HG02884 (cell line): ENCODE measurements at regions not wholly inside any gene's neighbourhood (a gene's known extent, or its start where the extent isn't known, plus 50 kb on each side); places are given as distances from the start of the nearest gene placed in this dataset.
"Not testable (repeated sequence)": the region's sequence is repeated elsewhere in the genome, so short reads cannot be mapped to it uniquely, and the experiment has no call there.

Experiments used
- ATAC-seq: cut with Tn5 transposase; IDR thresholded peaks from one replicate; pipeline ENCODE4 v1.9.1; 2021; ENCODE audit warnings: mild to moderate bottlenecking, moderate library complexity; ENCODE audit not compliant: unreplicated experiment

- no peak for ATAC-seq
These were observed 199.4 kb upstream of the PTGFR start for GRCh38 chr1:78291418-78291817.

DNA sequence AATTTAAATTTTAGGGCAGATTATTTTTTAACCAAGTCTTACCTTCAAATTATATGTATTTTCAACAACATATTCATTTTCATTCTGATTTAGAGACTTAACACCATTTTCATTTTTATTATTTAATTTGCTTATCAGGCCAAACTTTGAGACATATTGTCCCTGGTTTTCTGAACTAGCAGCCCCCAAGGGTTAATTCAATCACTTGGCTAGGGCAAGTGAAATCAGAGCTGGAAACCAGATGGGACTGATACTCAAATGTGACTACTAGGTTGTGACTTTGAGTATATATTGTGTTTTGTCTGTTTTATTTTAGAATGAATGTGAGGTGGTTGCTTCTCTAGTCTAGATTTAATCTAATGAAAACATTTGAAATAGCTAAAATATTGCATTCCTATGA lies 198.9 kb upstream of the PTGFR start:
- ATAC-seq = no peak

- ATAC-seq = no peak
These were observed 198.4 kb upstream of the PTGFR start for GRCh38 chr1:78292361-78292760.

- ATAC-seq = no peak
These were observed 192.9 kb upstream of the PTGFR start for GRCh38 chr1:78297836-78298235.

DNA sequence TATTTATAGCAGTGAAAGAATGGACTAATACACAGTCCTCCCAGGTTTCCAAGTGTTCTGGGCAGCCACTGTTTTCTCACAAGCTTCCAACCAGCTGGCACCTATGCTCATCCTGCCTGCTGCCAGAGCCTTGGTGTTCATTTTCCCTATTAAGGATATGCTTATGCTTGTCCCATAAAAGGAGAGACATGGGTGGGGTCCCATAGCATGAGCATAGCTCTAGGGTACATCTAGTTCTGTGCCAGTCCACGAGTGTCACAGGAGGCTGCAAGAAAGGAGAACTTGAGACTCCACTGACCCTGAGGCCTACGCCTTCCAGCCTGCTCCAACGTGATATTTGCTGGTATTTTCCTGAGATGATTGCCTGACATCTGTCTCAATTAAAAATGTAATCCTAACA lies 192.4 kb upstream of the PTGFR start:
- ATAC-seq = no peak

GRCh38 chr1:78301141-78301540 lies 189.6 kb upstream of the PTGFR start:
- ATAC-seq = no peak

DNA sequence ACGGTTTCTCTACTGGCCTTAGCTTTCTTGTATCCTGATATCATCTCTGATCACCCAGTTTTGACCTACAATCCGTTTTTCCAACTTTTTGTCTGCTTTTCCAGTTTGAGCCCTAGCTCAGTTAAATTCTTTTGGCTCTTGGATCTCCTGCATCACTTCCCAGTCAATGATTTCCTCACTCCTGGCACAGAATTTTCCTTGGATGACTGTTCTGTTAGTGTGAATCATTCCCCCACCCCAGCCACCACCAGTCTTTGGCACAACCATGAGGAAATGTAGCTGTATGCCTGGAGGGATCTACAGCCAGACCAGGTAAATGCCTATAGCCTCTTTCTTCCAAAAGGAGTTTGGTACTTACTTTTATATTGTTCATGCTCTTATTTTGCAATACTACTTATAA lies 187.2 kb upstream of the PTGFR start:
- ATAC-seq = no peak

GRCh38 chr1:78304341-78304740 lies 186.4 kb upstream of the PTGFR start:
- no peak for ATAC-seq

DNA sequence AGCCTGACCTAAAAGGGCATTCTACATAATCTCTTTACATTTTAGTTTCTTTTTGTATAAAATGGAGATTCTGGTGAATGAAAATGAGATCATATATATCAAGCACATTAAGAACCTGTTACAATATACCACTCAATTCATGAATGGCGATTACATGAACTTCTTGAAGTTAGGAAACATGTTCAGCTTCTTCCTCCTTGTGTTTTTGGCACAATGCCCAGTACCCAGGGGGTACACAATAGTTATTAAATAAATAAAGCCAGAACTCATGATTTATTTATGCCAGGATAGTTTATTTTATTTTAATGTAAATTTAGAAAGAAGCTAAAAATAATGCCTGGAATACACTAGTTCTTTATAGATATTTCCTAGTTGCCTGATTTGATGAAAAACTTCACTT lies 186.0 kb upstream of the PTGFR start:
- no peak for ATAC-seq

GRCh38 chr1:78310261-78310660 lies 180.5 kb upstream of the PTGFR start:
- not testable (repeated sequence) for ATAC-seq

DNA sequence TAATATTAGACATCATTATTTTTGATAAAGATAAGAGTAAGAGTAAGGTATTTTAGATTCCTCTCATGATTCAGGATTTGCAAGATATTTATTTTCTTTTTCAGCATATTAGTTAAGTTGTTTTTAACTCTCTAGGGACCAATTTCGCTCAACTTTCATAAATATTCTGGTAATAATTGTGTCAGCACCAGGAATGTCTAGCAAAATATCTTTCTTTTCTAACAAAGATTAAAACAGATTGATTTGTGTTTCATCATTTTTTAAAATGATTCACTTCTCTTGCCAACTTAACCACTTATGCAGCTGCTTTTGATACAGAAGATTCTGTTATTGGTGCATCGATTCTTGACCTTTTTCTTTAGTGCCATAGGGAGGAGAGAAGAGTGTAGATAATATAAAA lies 172.8 kb upstream of the PTGFR start:
- ATAC-seq = no peak

- no peak for ATAC-seq
These were observed 171.2 kb upstream of the PTGFR start for GRCh38 chr1:78319603-78320002.

DNA sequence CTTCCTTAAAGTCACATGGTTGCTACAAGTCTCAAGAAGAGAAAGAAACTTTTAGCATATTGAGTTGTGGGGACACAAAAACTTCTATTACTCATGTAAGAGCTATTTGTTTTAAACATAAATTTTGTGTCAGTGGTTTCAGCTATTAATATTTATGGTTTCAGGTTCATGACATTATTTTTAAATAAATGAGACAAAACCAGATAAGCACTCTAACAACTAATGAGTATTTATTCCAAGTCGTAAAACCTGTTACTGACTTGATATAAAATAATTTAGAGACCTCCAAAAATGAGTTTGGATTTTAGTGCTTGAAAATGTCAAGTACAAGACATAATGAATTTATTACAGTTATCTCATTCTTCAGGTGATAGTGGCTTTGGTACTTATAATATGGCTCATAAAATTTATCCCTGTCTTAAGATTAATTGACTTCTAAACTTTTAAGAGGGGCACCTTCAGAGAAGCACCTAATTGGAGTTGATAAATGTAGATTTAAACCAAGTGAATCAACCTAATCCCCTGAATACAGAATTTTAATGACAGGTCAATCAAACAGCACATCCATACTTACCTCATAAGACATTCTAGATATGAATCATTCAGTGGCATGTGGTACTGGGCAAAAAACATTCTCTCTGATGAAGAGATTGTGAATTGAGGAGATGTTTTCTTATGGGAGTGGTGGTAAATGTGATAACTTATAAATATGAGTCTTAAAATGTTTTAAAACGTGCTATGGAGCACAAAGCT lies 167.7 kb upstream of the PTGFR start:
- no peak for ATAC-seq

- ATAC-seq = no peak
These were observed 165.5 kb upstream of the PTGFR start for GRCh38 chr1:78325293-78325692.

- no peak for ATAC-seq
These were observed 161.3 kb upstream of the PTGFR start for GRCh38 chr1:78329475-78329874.

- no peak for ATAC-seq
These were observed 159.0 kb upstream of the PTGFR start for GRCh38 chr1:78331799-78332198.

- peak; percentile 95 for ATAC-seq
These were observed 157.3 kb upstream of the PTGFR start for GRCh38 chr1:78333502-78333901.

DNA sequence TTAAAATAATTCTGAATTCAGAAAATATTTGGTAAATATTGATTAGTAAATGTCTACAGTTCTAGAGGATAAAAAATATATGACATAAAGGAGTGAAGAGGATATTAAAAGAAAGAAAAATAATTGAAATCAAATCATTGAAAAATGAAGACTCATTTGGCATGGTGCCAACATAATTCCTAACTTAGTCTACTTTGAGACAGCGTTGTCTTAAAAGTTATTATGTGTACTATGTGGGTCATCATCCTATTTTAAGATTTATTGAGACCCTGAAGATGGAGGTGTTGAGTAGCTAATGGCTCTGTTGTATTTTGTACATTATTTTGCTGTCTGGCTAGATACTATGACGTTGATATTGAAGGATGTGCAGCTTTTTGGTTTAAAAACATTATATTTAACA lies 156.7 kb upstream of the PTGFR start:
- ATAC-seq = no peak

DNA sequence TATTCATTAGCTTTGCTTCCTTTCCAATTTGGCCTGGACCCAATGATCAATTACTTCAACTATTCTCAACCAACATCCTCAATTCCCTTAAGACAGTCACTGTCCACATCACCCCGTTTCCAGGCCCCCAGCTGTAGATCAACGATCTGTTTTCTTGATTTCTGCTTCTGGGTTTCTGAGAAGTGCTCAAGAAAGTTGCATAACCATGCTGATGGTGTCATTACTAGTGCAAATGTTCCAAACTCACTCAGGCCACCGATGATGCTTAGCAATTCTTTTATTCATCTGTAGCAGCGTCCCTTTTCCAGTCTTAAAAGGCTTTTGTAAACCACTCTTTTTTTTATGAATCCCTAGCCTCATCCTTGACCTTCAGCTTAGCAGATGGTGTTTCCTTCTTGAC lies 155.8 kb upstream of the PTGFR start:
- ATAC-seq = no peak

DNA sequence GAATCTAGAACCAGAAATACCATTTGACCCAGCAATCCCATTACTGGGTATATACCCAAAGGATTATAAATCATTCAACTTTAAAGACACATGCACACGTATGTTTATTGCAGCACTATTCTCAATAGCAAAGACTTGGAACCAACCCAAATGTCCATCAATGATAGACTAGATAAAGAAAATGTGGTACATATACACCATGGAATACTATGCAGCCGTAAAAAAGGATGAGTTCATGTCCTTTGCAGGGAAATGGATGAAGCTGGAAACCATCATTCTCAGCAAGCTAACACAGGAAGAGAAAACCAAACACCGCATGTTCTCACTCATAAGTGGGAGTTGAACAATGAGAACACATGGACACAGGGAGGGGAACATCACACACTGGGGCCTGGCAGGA lies 154.0 kb upstream of the PTGFR start:
- ATAC-seq = not testable (repeated sequence)

DNA sequence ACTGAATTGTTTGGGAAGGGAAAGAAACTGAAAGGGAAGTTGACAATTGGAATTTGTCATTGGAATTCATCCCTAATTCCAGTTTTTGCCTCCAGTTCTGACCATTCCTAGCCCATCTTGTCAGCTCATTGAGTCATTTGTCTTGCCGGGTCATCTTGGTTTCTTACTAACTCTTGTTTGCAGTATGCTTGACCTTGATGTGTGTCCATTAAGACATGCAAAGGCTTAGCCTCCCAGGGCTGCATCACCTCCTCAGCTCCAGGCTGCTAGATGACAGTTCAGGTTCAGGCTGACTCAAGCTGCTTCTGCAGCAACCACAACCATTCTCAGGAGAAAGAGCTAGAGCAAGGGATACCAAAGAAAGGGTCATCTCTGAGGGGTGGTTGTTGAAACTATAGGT lies 151.3 kb upstream of the PTGFR start:
- ATAC-seq = no peak

GRCh38 chr1:78340006-78340405 lies 150.8 kb upstream of the PTGFR start:
- ATAC-seq = no peak
